H1 (cell line): ENCODE measurements at regions not wholly inside any gene's neighbourhood (a gene's known extent, or its start where the extent isn't known, plus 50 kb on each side); places are given as distances from the start of the nearest gene placed in this dataset.

Experiments used
- EZH2 ChIP-seq: fragments of 200-600 bp; sonication (generic); IDR thresholded peaks from 2 replicates; pipeline ENCODE4 v1.7.1; 2012; ENCODE audit warnings: low read depth, mild to moderate bottlenecking, moderate library complexity, low read length, inconsistent platforms; ENCODE audit not compliant: severe bottlenecking
- RAD21 ChIP-seq, 2 experiments: IDR thresholded peaks in 1 of 2; conservative IDR thresholded peaks in 1 of 2; 2 replicates each; pipeline ENCODE4 v1.6.1; 2011; ENCODE audit warnings: low read depth in 2 of 2, low read length in 2 of 2, improper control_type of control experiment in 1 of 2, inconsistent platforms in 1 of 2, mild to moderate bottlenecking in 1 of 2, moderate library complexity in 1 of 2
- TF ChIP-seq, protein P1 (sequence below): fragments of 300-600 bp; sonication (generic); IDR thresholded peaks from 2 replicates; pipeline ENCODE4 v1.7.1; 2012; ENCODE audit warnings: low read length, moderate library complexity, mild to moderate bottlenecking, inconsistent platforms; ENCODE audit not compliant: insufficient replicate concordance

DNA sequence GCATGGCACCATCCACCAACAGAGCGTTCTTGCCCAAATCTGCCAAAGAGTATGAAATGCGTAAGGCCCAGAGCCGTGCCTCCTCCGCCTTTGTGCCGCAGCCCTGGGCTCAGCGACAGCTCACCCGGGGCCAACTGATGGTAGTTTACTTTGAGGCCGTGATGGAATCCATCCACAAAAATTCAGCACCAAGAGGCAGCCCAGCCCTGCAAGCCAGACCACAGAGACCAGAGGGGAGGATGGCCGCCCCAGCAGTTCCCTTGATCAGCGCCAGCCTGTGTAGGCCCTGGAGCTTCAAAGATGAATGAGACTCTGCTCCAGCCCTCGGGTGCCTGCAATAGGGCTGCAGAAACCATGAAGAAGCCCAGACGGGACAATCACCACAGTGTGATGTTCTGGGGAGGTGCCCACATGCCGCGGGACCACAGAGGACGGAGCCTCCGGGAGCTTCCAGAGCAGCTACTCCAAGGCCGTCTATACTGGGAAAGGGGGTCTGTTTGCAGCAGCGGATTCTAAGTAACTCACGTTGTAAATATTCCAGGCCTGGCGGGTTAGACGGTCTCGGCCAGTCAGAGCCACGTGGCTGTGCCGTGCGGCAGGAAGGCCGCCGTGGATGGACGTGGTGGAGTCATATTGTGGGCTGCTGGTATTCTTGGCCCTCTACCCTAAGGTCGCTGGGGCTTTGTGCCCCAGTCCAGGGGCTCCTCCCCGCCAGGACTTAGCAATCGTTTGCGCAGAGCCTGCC is 80.3 kb downstream of the RBFOX3 start (continued):
- TF ChIP-seq, protein P1, sequence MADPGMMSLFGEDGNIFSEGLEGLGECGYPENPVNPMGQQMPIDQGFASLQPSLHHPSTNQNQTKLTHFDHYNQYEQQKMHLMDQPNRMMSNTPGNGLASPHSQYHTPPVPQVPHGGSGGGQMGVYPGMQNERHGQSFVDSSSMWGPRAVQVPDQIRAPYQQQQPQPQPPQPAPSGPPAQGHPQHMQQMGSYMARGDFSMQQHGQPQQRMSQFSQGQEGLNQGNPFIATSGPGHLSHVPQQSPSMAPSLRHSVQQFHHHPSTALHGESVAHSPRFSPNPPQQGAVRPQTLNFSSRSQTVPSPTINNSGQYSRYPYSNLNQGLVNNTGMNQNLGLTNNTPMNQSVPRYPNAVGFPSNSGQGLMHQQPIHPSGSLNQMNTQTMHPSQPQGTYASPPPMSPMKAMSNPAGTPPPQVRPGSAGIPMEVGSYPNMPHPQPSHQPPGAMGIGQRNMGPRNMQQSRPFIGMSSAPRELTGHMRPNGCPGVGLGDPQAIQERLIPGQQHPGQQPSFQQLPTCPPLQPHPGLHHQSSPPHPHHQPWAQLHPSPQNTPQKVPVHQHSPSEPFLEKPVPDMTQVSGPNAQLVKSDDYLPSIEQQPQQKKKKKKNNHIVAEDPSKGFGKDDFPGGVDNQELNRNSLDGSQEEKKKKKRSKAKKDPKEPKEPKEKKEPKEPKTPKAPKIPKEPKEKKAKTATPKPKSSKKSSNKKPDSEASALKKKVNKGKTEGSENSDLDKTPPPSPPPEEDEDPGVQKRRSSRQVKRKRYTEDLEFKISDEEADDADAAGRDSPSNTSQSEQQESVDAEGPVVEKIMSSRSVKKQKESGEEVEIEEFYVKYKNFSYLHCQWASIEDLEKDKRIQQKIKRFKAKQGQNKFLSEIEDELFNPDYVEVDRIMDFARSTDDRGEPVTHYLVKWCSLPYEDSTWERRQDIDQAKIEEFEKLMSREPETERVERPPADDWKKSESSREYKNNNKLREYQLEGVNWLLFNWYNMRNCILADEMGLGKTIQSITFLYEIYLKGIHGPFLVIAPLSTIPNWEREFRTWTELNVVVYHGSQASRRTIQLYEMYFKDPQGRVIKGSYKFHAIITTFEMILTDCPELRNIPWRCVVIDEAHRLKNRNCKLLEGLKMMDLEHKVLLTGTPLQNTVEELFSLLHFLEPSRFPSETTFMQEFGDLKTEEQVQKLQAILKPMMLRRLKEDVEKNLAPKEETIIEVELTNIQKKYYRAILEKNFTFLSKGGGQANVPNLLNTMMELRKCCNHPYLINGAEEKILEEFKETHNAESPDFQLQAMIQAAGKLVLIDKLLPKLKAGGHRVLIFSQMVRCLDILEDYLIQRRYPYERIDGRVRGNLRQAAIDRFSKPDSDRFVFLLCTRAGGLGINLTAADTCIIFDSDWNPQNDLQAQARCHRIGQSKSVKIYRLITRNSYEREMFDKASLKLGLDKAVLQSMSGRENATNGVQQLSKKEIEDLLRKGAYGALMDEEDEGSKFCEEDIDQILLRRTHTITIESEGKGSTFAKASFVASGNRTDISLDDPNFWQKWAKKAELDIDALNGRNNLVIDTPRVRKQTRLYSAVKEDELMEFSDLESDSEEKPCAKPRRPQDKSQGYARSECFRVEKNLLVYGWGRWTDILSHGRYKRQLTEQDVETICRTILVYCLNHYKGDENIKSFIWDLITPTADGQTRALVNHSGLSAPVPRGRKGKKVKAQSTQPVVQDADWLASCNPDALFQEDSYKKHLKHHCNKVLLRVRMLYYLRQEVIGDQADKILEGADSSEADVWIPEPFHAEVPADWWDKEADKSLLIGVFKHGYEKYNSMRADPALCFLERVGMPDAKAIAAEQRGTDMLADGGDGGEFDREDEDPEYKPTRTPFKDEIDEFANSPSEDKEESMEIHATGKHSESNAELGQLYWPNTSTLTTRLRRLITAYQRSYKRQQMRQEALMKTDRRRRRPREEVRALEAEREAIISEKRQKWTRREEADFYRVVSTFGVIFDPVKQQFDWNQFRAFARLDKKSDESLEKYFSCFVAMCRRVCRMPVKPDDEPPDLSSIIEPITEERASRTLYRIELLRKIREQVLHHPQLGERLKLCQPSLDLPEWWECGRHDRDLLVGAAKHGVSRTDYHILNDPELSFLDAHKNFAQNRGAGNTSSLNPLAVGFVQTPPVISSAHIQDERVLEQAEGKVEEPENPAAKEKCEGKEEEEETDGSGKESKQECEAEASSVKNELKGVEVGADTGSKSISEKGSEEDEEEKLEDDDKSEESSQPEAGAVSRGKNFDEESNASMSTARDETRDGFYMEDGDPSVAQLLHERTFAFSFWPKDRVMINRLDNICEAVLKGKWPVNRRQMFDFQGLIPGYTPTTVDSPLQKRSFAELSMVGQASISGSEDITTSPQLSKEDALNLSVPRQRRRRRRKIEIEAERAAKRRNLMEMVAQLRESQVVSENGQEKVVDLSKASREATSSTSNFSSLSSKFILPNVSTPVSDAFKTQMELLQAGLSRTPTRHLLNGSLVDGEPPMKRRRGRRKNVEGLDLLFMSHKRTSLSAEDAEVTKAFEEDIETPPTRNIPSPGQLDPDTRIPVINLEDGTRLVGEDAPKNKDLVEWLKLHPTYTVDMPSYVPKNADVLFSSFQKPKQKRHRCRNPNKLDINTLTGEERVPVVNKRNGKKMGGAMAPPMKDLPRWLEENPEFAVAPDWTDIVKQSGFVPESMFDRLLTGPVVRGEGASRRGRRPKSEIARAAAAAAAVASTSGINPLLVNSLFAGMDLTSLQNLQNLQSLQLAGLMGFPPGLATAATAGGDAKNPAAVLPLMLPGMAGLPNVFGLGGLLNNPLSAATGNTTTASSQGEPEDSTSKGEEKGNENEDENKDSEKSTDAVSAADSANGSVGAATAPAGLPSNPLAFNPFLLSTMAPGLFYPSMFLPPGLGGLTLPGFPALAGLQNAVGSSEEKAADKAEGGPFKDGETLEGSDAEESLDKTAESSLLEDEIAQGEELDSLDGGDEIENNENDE, result no peak
- no peak for TF ChIP-seq EZH2
- TF ChIP-seq RAD21 (IDR thresholded peaks at IDR 0.05 in 1 of 2, conservative IDR thresholded peaks at IDR 0.05 in 1 of 2; ENCODE audit: low read depth in 2 of 2, low read length in 2 of 2), result no peak
